HUDEP-2 (cell line): ENCODE measurements at regions not wholly inside any gene's neighbourhood (a gene's known extent, or its start where the extent isn't known, plus 50 kb on each side); places are given as distances from the start of the nearest gene placed in this dataset.
A peak's percentile ranks its signal among the peaks of the same experiment; 100 is the strongest.

Experiments used
- DNase-seq, 76 experiments: peaks; one replicate each; lab custom pipeline; 2025; ENCODE audit not compliant: unreplicated experiment in 76 of 76; lab: John Stamatoyannopoulos, UW

DNA sequence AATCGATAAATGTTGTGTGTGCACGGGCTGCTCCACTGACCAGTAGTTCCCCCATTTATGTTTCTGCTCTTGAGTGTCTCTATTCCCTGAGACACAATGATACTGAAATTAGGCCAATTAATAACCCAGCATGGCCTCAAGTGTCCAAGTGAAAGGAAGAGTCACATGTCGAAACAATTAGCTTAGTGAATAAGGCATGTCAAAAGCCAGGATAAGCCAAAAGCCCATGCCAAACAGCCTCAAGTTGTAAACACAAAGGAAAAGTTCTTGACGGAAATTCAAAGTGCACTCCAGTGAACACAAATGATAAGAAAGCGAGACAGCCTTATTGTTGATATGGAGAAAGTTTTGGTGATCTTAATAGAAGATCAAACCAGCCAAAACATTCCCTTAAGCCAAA is 167.1 kb upstream of the C1QTNF7 start:
- DNase-seq: no peak

DNA sequence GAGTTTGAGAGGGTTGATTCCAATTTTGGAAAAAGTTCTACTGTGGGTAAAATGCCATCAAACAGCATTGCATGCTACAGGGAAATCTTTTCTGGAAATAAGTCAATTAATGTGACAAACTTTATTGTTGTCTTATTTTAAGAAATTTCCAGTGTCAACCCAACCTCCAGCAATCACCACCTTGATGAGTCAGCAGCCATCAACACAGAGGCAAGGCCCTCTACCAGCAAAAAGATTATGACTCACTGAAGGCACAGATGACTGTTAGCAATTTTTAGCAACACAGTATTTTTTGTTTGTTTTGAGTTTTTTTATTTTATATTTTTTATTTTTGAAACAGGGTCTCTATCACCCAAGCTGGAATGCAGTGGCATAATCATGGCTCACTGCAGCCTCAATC is 165.4 kb upstream of the C1QTNF7 start:
- DNase-seq: no peak

DNA sequence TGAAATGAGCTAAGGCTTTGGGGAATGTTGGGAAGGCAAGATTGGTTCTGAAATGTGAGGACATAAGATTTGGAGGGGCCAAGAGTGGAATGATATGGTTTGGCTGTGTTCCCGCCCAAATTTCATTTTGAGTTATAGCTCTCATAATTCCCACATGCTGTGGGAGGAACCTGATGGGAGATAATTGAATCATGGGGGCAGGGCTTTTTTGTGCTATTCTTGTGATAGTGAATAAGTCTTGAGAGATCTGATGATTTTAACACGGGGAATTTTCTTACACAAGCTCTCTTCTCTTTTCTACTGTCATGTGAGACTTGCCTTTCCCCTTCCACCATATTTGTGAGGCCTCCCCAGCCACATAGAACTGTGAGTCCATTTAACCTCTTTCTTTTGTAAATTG is 157.6 kb upstream of the C1QTNF7 start:
- DNase-seq: no peak

DNA sequence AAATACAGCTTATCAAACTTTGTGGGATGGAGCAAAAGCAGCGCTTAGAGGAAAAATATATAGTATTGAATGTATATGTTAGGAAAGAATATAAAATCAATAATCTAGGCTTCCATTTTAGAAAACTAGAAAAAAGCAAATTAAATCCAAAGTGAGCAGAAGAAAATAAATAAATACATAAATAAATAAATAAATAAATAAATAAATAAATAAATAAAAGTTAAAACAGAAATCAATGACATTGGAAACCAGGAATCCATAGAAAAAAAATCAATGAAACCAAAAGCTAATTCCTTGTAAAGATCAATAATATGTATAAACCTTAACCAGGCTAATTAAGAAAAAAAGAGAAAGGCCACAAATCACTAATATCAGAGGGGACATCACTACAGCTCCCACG is 141.8 kb upstream of the C1QTNF7 start:
- no peak for DNase-seq

DNA sequence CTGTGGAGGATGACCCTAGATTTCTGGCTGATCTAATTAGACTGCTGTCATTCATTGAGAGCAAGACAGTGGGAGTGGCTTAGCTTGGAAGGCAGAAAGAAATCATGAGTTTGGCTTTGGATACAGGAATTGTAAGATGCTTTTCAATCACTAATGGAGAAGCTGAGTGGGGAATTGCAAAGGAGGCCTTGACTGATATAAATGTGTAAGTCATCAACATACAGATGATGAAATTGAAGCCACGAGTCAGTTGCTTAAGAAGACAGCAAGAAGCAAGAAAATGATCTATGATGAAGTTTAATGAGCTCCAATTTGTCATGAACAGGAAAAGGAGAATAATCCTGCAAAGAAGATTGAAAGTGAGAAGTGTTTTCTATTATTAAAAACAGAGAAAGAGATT is 136.7 kb upstream of the C1QTNF7 start:
- no peak for DNase-seq

DNA sequence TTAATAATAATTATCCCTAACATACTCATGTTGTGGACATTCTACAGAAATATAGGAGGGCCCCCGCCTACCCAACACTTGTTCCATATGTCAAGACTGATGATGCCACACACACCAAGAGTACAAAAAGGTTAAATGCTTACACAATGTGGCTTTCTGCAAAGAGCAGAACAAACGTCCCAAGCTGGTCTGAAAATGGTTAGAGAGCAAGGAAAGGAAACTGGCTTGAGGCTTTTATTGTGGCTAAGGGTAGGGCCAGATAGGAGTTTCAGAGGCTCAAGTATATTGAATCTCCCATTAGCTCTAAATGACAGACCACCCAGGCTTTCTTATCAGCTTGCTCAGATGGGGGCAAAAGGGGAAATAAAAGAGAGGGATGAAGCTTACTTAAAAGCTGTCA is 134.1 kb upstream of the C1QTNF7 start:
- no peak for DNase-seq

DNA sequence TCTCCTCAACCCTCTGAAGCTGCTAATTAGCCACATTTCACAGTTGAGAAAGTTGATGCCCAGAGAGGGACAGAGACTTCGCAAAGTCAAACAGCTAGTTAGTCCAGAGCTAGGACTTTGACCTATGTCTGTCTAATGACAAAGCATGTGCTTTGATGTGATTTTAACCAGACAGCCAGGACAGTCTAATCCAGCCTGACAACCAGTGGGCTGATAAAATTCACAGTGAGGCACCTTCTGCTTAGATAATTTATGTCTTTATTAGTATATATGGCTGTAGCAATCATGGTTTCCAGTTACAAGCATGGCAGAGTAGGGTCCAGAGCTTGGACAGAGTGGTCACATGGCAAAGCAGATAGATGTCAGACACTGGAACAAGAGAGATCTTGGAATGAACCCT is 133.6 kb upstream of the C1QTNF7 start:
- DNase-seq: no peak

DNA sequence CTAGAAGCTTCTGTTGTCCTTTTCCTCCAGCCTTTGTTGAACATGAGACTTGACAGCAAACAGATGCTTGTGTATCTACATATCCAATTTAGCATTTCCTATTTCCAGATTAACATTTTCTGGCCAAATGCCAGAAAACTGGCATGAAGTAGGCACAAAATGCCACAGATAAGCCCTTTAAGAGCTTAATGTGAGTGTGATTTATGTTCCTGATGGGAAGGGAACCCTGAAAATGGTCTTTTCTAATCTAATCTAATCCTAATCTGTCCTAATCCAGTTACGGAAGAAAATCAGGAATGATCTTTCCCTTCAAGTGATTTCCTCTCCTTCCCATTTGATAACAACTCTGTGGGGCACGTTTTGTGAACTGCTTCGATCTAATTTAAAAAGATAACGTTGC is 133.0 kb upstream of the C1QTNF7 start:
- no peak for DNase-seq

DNA sequence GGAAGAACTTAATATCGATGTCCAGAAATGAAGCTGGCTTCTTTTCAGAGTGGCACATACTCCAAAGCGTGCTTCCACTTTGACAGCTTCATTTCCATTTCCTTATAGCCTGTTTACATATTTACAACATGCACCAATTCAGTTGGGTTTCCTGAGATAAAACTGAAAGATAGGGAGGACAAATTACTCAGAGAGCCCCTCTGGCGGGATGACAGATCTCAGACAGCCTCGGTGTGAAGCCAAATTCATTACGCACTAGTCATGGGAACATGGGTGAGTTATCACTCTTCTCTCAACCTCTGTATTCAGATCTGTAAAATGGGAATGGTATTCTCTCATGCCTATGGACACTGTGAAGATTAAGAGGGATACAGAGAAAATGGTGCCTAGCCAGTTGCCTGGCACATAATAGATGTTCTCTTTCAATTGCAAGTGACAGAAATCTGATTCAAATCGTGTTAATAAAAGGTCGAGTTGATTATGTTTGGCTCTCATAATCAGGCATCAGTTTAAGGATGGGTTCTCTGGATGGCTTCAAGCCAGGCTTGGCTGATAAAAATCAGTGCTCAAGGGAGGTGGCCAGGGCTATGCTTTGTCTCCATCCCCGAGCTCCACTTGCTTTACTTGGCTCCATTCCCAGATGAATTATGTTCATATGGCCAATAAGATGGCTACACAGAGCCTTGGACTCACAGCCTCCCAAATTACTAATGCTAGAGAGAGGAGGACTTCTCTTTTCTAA is 132.2 kb upstream of the C1QTNF7 start:
- no peak for DNase-seq

DNA sequence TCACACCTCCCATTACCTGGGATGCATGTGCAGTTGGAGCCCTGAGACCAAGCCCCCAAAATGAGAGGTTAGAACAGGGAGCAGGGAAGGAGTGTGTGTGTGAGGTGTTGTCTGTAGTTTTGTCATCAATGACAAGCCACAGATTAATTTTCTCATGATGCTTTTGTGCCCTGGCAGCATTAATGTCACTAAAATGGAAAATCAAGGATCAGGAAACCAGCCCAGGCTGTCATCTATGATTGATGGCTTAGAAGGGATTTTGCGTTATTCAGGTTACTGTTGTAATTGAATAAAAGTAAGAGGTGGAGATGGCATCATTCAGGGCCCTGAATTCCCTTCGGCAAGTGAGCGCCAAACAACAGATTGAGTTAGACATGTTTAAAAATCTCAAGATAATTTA is 130.5 kb upstream of the C1QTNF7 start:
- DNase-seq: no peak

DNA sequence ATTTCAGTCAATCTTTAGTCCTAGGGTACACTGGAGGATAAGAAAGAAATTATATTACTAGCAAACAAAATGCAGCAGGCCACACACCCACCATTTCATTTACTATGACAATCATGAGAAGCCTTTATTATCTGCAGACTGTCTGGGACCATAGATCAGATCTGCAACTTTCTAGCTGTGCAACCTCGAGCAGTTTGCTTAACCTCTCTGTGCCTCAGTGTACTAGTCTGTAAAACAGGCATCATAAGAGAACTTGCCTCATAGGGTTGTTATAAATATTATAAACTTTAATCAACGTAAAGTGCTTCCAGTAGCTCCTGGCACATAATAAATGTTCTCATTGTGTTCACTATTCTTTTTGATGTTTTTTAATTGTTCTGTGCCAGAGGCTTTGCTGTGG is 128.2 kb upstream of the C1QTNF7 start:
- no peak for DNase-seq

DNA sequence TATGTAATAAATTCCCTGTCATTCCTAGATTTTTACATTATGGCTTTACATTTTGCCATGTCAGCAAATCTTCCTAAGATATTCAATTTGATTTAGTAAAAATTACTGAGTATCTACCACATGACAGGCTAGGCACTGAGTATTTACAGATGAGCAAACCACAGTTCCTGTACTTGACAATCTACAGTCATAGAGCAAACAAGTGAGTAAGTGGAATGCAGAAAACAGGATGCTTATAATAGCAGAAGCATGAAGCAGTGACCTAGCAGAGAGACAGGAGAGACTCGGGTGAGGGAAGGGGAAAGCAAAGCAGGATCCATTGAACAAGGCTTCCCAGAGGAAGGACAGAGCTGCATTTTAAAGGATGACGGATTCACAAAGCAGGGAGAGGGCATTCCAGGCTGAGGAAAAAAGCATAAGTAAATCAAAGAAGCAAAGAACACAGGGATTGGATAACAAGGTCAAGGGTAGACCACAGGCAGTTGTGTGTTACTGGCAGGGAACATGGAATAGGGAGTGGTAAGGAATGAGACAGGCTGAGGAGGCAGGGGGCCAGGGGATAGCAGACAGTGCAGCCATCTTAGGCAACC is 124.7 kb upstream of the C1QTNF7 start:
- no peak for DNase-seq

DNA sequence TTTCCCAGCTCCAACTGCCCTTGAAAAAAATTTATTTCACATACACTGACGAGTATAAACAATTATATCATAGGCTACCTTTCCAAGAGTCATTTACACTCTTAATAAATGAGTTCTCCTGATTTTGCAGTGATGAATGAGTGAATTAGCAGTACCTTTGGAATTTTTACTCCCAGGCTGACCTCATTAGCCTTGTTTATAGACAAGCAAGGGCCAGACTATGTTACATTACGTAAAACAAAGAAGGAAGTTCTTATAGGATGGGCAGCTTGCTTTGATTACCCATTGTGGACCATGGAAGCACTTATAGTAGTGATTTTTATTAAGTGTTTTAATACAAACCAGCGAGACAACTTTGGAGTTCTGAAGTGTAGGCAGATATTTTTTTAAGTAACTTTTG is 112.9 kb upstream of the C1QTNF7 start:
- no peak for DNase-seq

DNA sequence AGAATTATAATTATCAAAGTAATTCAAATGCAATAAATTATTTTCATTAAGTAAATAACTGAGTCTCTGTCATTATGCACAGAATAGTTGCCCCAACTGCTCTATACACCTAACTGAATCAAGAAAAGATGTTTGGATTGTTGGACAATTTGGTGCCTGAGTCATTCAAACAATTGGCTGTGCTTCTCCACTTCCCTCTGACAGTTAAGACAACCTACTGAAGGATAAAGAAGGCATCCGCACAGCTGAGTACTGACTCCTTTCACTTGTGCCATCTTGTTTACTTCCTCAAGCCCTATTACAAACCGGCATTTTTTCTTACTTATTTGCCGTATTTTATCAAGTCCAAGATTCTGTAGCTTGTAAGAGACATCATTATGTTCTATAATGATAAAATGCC is 110.6 kb upstream of the C1QTNF7 start:
- DNase-seq: no peak

DNA sequence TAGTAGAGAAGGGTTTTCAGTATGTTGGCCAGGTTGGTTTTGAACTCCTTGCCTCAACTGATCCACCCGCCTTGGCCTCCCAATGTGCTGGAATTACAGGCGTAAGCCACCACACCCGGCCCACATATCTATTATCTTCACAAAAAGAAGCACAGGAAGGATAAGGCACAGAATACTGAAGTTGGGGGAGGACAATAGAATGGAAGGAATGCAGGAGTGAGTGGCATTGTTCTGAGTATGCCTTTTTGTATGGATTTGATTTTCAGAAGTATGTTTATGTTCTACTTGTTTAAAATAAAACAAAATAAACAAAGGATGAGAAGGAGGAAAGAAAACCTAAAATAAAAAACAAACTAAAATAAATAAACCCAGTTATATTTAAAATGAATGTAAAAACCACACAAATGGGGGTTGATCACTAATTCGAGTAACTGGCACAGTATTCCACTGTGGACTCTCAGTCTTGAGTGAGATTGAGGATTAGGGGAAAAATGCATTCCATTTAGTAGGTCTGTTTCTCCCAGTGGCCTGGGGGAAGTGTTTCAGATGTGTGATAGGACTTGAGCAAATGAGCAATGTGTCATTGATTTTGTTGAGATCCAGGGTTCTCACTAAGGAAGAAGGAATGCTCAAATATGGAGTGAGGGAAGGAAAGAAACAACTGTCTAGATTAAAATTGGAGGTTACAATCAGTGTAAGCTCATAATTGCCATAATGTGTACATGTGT is 109.0 kb upstream of the C1QTNF7 start:
- no peak for DNase-seq

DNA sequence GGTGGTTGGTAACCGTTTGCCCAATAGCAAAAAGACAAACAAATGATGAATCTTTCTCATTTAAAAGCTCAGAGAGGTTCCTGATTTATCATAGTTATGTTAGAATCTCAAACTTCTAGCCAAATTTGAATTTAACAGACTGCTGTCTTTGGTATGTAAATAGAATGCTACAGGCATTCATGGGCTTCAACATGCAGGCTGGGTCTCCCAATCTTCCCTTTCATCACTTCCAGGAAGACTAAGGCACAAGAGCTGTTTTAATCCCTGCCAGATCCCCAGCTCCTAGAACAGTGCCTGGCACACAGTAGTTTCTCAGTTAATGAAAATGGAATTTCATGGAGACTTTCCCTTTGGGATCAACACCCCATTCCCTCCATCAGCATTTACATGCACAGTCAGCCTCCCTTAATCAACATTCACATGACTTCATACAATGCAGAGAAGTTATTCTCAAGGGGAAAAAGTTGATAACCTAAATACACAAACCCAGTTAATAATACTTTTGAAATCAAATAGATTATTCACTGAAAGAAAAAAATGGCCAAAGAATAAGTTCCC is 107.6 kb upstream of the C1QTNF7 start:
- no peak for DNase-seq

DNA sequence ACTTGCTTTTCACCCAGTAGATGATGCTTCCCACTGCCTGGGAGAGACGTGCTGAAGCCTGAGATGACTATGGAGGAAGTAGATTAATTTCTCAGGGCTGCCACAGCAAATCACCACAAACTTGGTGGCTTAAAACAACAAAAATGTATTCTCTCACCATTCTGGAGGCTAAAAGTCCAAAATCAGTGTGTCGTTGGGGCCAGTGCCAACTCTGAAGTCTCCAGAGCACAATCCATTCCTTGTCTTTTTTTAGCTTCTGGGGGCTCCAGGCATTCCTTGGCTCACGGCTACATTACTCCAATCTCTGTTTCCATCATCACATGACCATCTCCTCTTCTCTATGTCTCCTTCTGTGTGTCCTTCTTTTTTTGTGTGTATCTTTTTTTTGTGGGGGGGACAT is 105.8 kb upstream of the C1QTNF7 start:
- DNase-seq: no peak

DNA sequence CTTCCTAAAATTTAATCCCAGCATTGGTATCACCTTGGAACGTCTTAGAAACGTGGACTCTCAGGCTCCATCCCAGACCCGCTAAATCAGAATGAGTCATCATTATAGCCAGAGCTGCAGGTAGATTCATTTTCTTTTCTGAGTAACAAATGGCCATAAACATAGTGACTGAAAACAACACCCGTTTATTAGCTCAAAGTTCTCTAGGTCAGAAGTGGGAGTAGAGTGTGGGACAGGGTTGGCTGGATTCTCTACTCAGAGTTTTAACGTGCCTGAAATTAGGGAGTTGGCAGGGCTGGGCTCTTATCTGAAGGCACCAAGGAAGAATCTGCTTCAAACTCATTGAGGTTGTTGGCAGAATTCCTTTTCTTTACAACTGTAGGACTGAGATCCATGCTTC is 101.8 kb upstream of the C1QTNF7 start:
- peak in 1 of 76 experiments; percentile 2 for DNase-seq

DNA sequence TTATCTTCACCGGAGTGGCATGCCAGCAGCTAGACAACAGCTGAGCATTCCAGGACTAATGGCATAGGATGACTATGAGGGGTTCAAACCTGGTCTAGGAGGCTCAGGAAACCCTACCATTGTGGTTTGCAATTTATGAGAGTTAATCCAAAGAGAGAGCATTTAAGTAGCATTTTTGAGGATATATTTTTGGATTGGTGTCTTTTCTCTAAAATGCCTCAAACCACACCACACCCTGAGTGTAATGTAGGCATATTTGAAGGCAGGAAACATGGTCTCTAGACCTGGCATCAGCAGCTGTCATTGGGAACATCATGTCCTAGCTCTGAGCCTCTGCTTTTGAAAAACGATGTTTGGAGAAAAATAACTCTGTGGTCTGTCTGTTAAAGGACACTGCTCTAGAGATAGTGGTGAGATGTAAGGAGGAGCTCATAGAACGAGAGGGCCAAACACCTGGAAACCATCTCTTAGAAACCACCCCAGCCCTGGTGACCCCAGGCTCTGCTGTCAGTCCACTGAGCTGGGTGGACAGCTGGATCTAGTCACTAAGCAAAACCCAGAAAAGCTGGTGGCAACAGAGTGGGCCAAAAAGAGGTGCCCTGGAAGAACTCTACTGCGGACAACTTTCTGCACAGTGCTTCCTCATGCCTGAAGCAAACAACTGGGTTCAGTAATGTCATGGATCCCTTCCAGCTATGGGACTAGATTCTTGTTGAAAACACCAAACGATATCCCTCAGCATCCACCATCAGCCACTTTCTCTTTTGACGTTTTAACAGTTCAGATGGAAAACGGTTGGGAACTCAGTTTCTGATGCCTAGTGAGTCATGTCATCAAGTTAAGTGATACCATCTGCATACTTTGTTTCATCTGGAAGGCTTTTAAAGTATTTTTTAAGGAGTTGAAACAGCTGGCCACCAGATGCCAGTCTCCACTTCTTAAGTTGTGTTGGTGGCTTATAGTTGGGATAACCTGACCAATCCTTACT is 100.2 kb upstream of the C1QTNF7 start:
- no peak for DNase-seq

DNA sequence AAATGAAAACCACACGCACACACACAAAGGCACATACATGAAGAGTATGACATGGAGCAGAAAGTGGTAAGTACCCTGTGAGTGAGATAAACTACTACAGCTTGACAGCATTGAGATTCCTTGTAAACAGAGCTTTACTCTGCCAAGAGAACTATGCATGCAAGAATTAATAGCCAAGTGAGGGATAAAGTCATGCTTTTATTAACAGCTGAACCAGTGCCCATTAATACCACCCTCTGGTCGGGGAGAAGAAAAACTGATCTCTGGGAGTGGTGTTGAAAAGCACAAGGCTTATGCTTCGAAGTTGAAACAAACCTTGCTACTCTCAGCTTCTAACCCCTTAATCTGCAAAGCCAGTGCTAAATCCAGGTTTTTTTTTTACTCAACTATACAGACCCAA is 95.9 kb upstream of the C1QTNF7 start:
- DNase-seq: no peak

DNA sequence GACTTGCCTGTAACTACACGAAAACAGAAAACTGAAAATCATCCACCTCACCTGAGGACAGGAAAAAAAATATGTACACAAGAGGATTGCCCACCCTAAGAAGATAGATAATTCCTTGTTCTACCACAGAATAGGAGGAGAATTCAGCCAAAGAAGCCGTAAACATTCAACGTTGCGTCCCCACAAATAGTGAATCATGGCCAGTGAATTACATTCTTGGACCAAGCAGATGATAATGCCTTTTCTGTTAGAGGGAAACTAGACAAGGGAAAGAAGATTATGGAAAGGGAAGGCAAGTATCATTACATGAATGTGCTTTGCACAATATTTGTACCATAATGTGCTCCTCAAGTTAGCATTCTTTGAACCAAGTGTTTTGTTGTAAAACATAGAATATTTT is 95.5 kb upstream of the C1QTNF7 start:
- DNase-seq: no peak
